ENCODE measurements at regions not wholly inside any gene's neighbourhood (a gene's known extent, or its start where the extent isn't known, plus 50 kb on each side); places are given as distances from the start of the nearest gene placed in this dataset.
"Not testable (repeated sequence)": the region's sequence is repeated elsewhere in the genome, so short reads cannot be mapped to it uniquely, and the experiment has no call there.

GRCh38 chr3:10653241-10653640, 147.9 kb upstream of the ATP2B2 start:
- no peaks in the 10 kb centered on the region for H3K9me3 ChIP-seq (ENCODE audit: control insufficient read depth in 2 of 3, insufficient read depth in 1 of 3, low read length in 3 of 3)
- no peak overlapping the region for H3K9ac ChIP-seq (ENCODE audit: low read length in 3 of 3)
- no peak for TF ChIP-seq CTCF (IDR thresholded peaks at IDR 0.05; ENCODE audit: borderline replicate concordance, extremely low read depth, insufficient read depth)
- H3K36me3 ChIP-seq (ENCODE audit: control insufficient read depth in 2 of 3, insufficient read depth in 3 of 3, low read length in 3 of 3), result no peaks in the 10 kb centered on the region
- no peak for FAIRE-seq
- no peak overlapping the region for H3K27ac ChIP-seq (ENCODE audit: low read depth in 2 of 2, low read length in 2 of 2)
- intact Hi-C loops (cut with DNase I), result no loop called here
- no peaks in the 10 kb centered on the region for H3K27me3 ChIP-seq (ENCODE audit: control insufficient read depth, insufficient read depth, low read length)
- H3K4me3 ChIP-seq (ENCODE audit: low read length in 3 of 3), result no peak overlapping the region
- H3K4me1 ChIP-seq (ENCODE audit: control insufficient read depth in 2 of 3, insufficient read depth in 2 of 3, low read depth in 1 of 3, low read length in 3 of 3), result no peaks in the 10 kb centered on the region
- no peak for DNase-seq

- no peak for DNase-seq
Observed at GRCh38 chr3:10653866-10654611, 148.7 kb upstream of the ATP2B2 start.

GRCh38 chr3:10655105-10655504, 149.7 kb upstream of the ATP2B2 start:
- no peaks in the 10 kb centered on the region for H3K36me3 ChIP-seq (ENCODE audit: control insufficient read depth in 2 of 3, insufficient read depth in 3 of 3, low read length in 3 of 3)
- DNase-seq, result no peak

More at GRCh38 chr3:10653866-10654611, 148.7 kb upstream of the ATP2B2 start:
- H3K27me3 ChIP-seq (ENCODE audit: control insufficient read depth, insufficient read depth, low read length), result no peaks in the 10 kb centered on the region
- H3K9ac ChIP-seq (ENCODE audit: low read length in 3 of 3), result no peak overlapping the region
- intact Hi-C loops (cut with DNase I), result no loop called here
- no peak for TF ChIP-seq CTCF (IDR thresholded peaks at IDR 0.05; ENCODE audit: borderline replicate concordance, extremely low read depth, insufficient read depth)
- no peaks in the 10 kb centered on the region for H3K4me1 ChIP-seq (ENCODE audit: control insufficient read depth in 2 of 3, insufficient read depth in 2 of 3, low read depth in 1 of 3, low read length in 3 of 3)
- H3K4me3 ChIP-seq (ENCODE audit: low read length in 3 of 3), result no peak overlapping the region
- H3K27ac ChIP-seq (ENCODE audit: low read depth in 2 of 2, low read length in 2 of 2), result no peak overlapping the region
- no peaks in the 10 kb centered on the region for H3K9me3 ChIP-seq (ENCODE audit: control insufficient read depth in 2 of 3, insufficient read depth in 1 of 3, low read length in 3 of 3)
- H3K36me3 ChIP-seq (ENCODE audit: control insufficient read depth in 2 of 3, insufficient read depth in 3 of 3, low read length in 3 of 3), result no peaks in the 10 kb centered on the region
- no peak for FAIRE-seq

GRCh38 chr3:10657339-10657738, 152.0 kb upstream of the ATP2B2 start:
- H3K27me3 ChIP-seq (ENCODE audit: control insufficient read depth, insufficient read depth, low read length); H3K9ac ChIP-seq (ENCODE audit: low read length in 3 of 3); H3K36me3 ChIP-seq (ENCODE audit: control insufficient read depth in 2 of 3, insufficient read depth in 3 of 3, low read length in 3 of 3); H3K4me3 ChIP-seq (ENCODE audit: low read length in 3 of 3); FAIRE-seq; DNase-seq; H3K9me3 ChIP-seq (ENCODE audit: control insufficient read depth in 2 of 3, insufficient read depth in 1 of 3, low read length in 3 of 3); H3K27ac ChIP-seq (ENCODE audit: low read depth in 2 of 2, low read length in 2 of 2); H3K4me1 ChIP-seq (ENCODE audit: control insufficient read depth in 2 of 3, insufficient read depth in 2 of 3, low read depth in 1 of 3, low read length in 3 of 3); intact Hi-C loops (cut with DNase I): not testable (repeated sequence)

More at GRCh38 chr3:10655105-10655504, 149.7 kb upstream of the ATP2B2 start:
- no peak for FAIRE-seq
- no peak overlapping the region for H3K4me3 ChIP-seq (ENCODE audit: low read length in 3 of 3)
- no peaks in the 10 kb centered on the region for H3K4me1 ChIP-seq (ENCODE audit: control insufficient read depth in 2 of 3, insufficient read depth in 2 of 3, low read depth in 1 of 3, low read length in 3 of 3)
- H3K9me3 ChIP-seq (ENCODE audit: control insufficient read depth in 2 of 3, insufficient read depth in 1 of 3, low read length in 3 of 3), result no peaks in the 10 kb centered on the region
- intact Hi-C loops (cut with DNase I), result no loop called here
- H3K9ac ChIP-seq (ENCODE audit: low read length in 3 of 3), result no peak overlapping the region
- no peaks in the 10 kb centered on the region for H3K27me3 ChIP-seq (ENCODE audit: control insufficient read depth, insufficient read depth, low read length)
- H3K27ac ChIP-seq (ENCODE audit: low read depth in 2 of 2, low read length in 2 of 2), result no peak overlapping the region
- TF ChIP-seq CTCF (IDR thresholded peaks at IDR 0.05; ENCODE audit: borderline replicate concordance, extremely low read depth, insufficient read depth), result no peak

Data from kidney (tissue), 13 donors.